GM12878 (cell line): ENCODE measurements at regions not wholly inside any gene's neighbourhood (a gene's known extent, or its start where the extent isn't known, plus 50 kb on each side); places are given as distances from the start of the nearest gene placed in this dataset.

Source experiments
- ASH2L ChIP-seq: fragments of 300-600, 200-600 bp; sonication (generic); IDR thresholded peaks from 2 replicates; pipeline ENCODE4 v1.6.1; 2017; ENCODE audit warnings: low read depth, mild to moderate bottlenecking, borderline replicate concordance
- ATF2 ChIP-seq: IDR thresholded peaks from 2 replicates; pipeline ENCODE4 v1.6.1; 2012; ENCODE audit warnings: low read length, inconsistent platforms
- BRCA1 ChIP-seq: IDR thresholded peaks from 2 replicates; pipeline ENCODE4 v1.6.1; 2011; ENCODE audit warnings: low read depth, low read length, improper control_type of control experiment
- CHD1 ChIP-seq: IDR thresholded peaks from 2 replicates; pipeline ENCODE4 v1.6.1; 2012; ENCODE audit warnings: low read depth, low read length, improper control_type of control experiment
- CUX1 ChIP-seq: IDR thresholded peaks from 2 replicates; pipeline ENCODE4 v1.6.1; 2012; ENCODE audit warnings: improper control_type of control experiment, low read depth, low read length; ENCODE audit not compliant: insufficient replicate concordance
- JUND ChIP-seq: IDR thresholded peaks from 2 replicates; pipeline ENCODE4 v1.6.1; 2012; ENCODE audit warnings: low read depth, mild to moderate bottlenecking, low read length, improper control_type of control experiment, moderate library complexity
- KLF5 ChIP-seq: fragments of 450-650 bp; IDR thresholded peaks from 2 replicates; pipeline ENCODE4 v1.6.1; 2014; ENCODE audit warnings: mild to moderate bottlenecking; ENCODE audit not compliant: partially characterized antibody
- SP1 ChIP-seq: IDR thresholded peaks from one replicate; pipeline ENCODE4 v1.6.1; 2011; ENCODE audit warnings: low read depth, low read length
- SRF ChIP-seq, 2 experiments: IDR thresholded peaks; 2 replicates each; pipeline ENCODE4 v1.6.1; 2011; ENCODE audit warnings: low read depth in 2 of 2, low read length in 2 of 2, mild to moderate bottlenecking in 1 of 2, moderate library complexity in 1 of 2
- ZBED1 ChIP-seq: IDR thresholded peaks from 2 replicates; pipeline ENCODE4 v1.6.1; 2016; ENCODE audit warnings: borderline replicate concordance

- TF ChIP-seq CUX1 (no peak), ATF2 (no peak), ASH2L (no peak), CHD1 (no peak), JUND (no peak), BRCA1 (no peak), ZBED1 (no peak), SRF (IDR thresholded peaks at IDR 0.05; ENCODE audit: low read depth in 2 of 2, low read length in 2 of 2) (no peak), SP1 (no peak), KLF5 (no peak)
- TF ChIP-seq, all 136 proteins: peak for 0
These were observed 147.8 kb upstream of the MMADHC start (continued) for GRCh38 chr2:149735237-149735958.
